ENCODE measurements at regions not wholly inside any gene's neighbourhood (a gene's known extent, or its start where the extent isn't known, plus 50 kb on each side); places are given as distances from the start of the nearest gene placed in this dataset.

DNA sequence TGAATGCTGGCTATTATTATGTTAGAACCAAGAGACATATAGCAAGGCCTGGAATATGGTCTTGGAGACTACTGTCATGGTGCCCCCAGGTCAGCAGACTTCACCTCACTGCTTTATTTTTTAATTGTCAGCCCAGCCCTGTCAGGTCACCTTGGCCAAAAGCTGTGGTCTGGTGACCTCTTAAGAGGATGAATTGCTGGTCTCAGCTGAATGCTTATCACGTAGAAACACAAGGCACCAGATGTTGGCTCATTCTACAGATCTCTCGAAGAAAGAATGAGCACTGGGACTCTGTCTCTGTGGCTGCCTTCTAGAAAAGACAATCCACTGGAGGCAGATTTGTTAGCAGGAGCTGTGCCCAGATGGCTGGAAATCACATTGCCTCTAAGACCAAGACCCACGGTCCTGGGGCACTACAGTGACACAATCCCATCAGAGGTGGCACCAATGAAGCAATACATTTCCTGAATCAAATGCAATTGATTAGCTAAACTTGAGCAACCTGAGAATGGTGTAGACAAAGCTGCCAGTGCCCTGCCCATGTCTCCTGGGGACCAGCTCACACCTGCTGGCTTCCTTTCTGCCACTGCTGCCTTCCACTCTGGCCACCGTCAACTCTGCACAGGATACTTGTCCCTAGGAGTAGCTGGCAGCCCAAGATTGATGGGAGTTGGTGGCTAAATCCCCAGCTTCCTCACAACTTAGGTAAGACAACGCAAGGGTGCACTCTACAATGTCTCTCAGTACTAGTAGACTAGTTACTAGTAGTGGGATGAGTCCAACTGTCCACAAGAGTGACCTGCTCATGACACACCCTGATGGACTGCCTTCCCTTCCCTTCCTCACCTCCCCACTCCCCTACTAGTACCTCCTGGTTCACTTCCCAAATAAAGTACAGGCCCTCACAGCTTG lies 384.9 kb upstream of the PROK2 start:
- no peak for DNase-seq
- Histone ChIP-seq H3K36me3 (replicated peaks in 1 of 2; ENCODE audit: control insufficient read depth in 1 of 2, insufficient read depth in 2 of 2, low read length in 2 of 2) (no peaks in the 10 kb centered on the region), H3K79me2 (ENCODE audit: insufficient read depth, low read length) (no peaks in the 10 kb centered on the region), H3K9ac (ENCODE audit: insufficient read depth, low read length, poor library complexity, severe bottlenecking) (no peak overlapping the region), H3K9me3 (replicated peaks in 1 of 2; ENCODE audit: control insufficient read depth in 1 of 2, insufficient read depth in 1 of 2, low read length in 2 of 2) (no peaks in the 10 kb centered on the region), H3K4me2 (replicated peaks; ENCODE audit: extremely low read depth, low read length, poor library complexity, severe bottlenecking) (no peak overlapping the region), H2AFZ (ENCODE audit: insufficient read depth, low read depth, low read length, poor library complexity, severe bottlenecking) (no peak overlapping the region), H3K4me1 (ENCODE audit: control insufficient read depth in 1 of 2, insufficient read depth in 2 of 2, low read length in 2 of 2) (peaks cover 0 to 2% of the 10 kb centered on the region in 2 donors), H3K27ac (ENCODE audit: low read depth in 1 of 2, low read length in 2 of 2) (no peak overlapping the region), H4K20me1 (ENCODE audit: insufficient read depth, low read length) (no peaks in the 10 kb centered on the region), H3K4me3 (replicated peaks in 1 of 3; ENCODE audit: low read depth in 2 of 3, low read length in 3 of 3) (no peak overlapping the region), H3K27me3 (ENCODE audit: control insufficient read depth in 2 of 2, insufficient read depth in 2 of 2, low read length in 2 of 2) (no peaks in the 10 kb centered on the region)
- intact Hi-C loops (cut with micrococcal nuclease), result no loop called here
- Mint-ChIP-seq H3K4me1 (peaks cover 16% of the 10 kb centered on the region), H3K27ac (no peak overlapping the region), H3K36me3 (no peaks in the 10 kb centered on the region), H3K9me3 (peaks cover 0 to 4% (median 0%) of the 10 kb centered on the region in 7 donors), H3K27me3 (ENCODE audit: low read depth in 3 of 3) (peaks cover 10 to 16% (median 13%) of the 10 kb centered on the region in 3 donors), H3K4me3 (no peak overlapping the region)
- TF ChIP-seq, protein P1, sequence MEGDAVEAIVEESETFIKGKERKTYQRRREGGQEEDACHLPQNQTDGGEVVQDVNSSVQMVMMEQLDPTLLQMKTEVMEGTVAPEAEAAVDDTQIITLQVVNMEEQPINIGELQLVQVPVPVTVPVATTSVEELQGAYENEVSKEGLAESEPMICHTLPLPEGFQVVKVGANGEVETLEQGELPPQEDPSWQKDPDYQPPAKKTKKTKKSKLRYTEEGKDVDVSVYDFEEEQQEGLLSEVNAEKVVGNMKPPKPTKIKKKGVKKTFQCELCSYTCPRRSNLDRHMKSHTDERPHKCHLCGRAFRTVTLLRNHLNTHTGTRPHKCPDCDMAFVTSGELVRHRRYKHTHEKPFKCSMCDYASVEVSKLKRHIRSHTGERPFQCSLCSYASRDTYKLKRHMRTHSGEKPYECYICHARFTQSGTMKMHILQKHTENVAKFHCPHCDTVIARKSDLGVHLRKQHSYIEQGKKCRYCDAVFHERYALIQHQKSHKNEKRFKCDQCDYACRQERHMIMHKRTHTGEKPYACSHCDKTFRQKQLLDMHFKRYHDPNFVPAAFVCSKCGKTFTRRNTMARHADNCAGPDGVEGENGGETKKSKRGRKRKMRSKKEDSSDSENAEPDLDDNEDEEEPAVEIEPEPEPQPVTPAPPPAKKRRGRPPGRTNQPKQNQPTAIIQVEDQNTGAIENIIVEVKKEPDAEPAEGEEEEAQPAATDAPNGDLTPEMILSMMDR (IDR thresholded peaks at IDR 0.05), result no peak
- WGBS (ENCODE audit: insufficient coverage), result 67% methylated on average over 3 of the region's 5 CpGs

DNA sequence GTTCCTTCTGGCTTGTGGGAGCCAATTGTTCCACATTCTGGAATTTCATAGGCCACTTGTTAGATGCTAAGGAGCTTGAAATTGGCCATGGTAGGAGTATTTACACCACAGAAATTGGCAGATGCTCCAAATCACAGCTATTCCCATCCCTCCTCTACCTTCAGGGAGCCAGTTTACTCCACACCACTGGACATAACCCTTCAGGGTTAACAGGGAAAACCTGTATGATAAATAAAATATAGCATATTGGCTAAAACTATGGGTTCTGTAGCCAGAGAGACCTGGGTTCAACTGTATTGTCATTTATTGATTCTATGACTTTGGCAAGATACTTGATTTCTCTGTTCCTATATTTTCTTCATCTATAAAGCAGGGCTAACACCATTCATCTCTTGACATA lies 384.2 kb upstream of the PROK2 start:
- H3K4me1 ChIP-seq (ENCODE audit: control insufficient read depth in 1 of 2, insufficient read depth in 2 of 2, low read length in 2 of 2), result peaks cover 2 to 3% of the 10 kb centered on the region in 2 donors
- H3K27me3 ChIP-seq (ENCODE audit: control insufficient read depth in 2 of 2, insufficient read depth in 2 of 2, low read length in 2 of 2), result no peaks in the 10 kb centered on the region
- H4K20me1 ChIP-seq (ENCODE audit: insufficient read depth, low read length), result no peaks in the 10 kb centered on the region
- H3K36me3 Mint-ChIP-seq, result no peaks in the 10 kb centered on the region
- no peak overlapping the region for H3K4me3 ChIP-seq (replicated peaks in 1 of 3; ENCODE audit: low read depth in 2 of 3, low read length in 3 of 3)
- no peak overlapping the region for H3K4me2 ChIP-seq (replicated peaks; ENCODE audit: extremely low read depth, low read length, poor library complexity, severe bottlenecking)
- H3K36me3 ChIP-seq (replicated peaks in 1 of 2; ENCODE audit: control insufficient read depth in 1 of 2, insufficient read depth in 2 of 2, low read length in 2 of 2), result no peaks in the 10 kb centered on the region
- H3K27me3 Mint-ChIP-seq (ENCODE audit: low read depth in 3 of 3), result peaks cover 4 to 9% (median 8%) of the 10 kb centered on the region in 3 donors
- H2AFZ ChIP-seq (ENCODE audit: insufficient read depth, low read depth, low read length, poor library complexity, severe bottlenecking), result no peak overlapping the region
- no peaks in the 10 kb centered on the region for H3K9me3 ChIP-seq (replicated peaks in 1 of 2; ENCODE audit: control insufficient read depth in 1 of 2, insufficient read depth in 1 of 2, low read length in 2 of 2)
- no peak overlapping the region for H3K27ac ChIP-seq (ENCODE audit: low read depth in 1 of 2, low read length in 2 of 2)
- no peak overlapping the region for H3K4me3 Mint-ChIP-seq
- intact Hi-C loops (cut with micrococcal nuclease), result no loop called here
- H3K4me1 Mint-ChIP-seq, result peaks cover 15% of the 10 kb centered on the region
- no peak for DNase-seq
- H3K79me2 ChIP-seq (ENCODE audit: insufficient read depth, low read length), result no peaks in the 10 kb centered on the region
- no peak overlapping the region for H3K9ac ChIP-seq (ENCODE audit: insufficient read depth, low read length, poor library complexity, severe bottlenecking)
- TF ChIP-seq, protein P1 (IDR thresholded peaks at IDR 0.05), result no peak
- peak overlapping the region in 1 of 7 donors; percentile 25 for H3K27ac Mint-ChIP-seq
- H3K9me3 Mint-ChIP-seq, result peaks cover 0 to 4% (median 0%) of the 10 kb centered on the region in 7 donors
